ENCODE measurements at regions not wholly inside any gene's neighbourhood (a gene's known extent, or its start where the extent isn't known, plus 50 kb on each side); places are given as distances from the start of the nearest gene placed in this dataset.
A peak's percentile ranks its signal among the peaks of the same experiment; 100 is the strongest.

- no peak for TF ChIP-seq POLR2AphosphoS5 (IDR thresholded peaks at IDR 0.05)
- no peak for TF ChIP-seq EP300 (IDR thresholded peaks at IDR 0.05)
- TF ChIP-seq, protein P1, sequence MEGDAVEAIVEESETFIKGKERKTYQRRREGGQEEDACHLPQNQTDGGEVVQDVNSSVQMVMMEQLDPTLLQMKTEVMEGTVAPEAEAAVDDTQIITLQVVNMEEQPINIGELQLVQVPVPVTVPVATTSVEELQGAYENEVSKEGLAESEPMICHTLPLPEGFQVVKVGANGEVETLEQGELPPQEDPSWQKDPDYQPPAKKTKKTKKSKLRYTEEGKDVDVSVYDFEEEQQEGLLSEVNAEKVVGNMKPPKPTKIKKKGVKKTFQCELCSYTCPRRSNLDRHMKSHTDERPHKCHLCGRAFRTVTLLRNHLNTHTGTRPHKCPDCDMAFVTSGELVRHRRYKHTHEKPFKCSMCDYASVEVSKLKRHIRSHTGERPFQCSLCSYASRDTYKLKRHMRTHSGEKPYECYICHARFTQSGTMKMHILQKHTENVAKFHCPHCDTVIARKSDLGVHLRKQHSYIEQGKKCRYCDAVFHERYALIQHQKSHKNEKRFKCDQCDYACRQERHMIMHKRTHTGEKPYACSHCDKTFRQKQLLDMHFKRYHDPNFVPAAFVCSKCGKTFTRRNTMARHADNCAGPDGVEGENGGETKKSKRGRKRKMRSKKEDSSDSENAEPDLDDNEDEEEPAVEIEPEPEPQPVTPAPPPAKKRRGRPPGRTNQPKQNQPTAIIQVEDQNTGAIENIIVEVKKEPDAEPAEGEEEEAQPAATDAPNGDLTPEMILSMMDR (IDR thresholded peaks at IDR 0.05): peak in 1 of 4 experiments; percentile 25
- no peak for TF ChIP-seq POLR2A (IDR thresholded peaks at IDR 0.05)
Observed at GRCh38 chr9:109969011-109969410, 189.0 kb downstream of the PALM2AKAP2 start.
